GM12874 (cell line): ENCODE measurements at regions not wholly inside any gene's neighbourhood (a gene's known extent, or its start where the extent isn't known, plus 50 kb on each side); places are given as distances from the start of the nearest gene placed in this dataset.

Experiments
- CTCF ChIP-seq: IDR thresholded peaks from 2 replicates; pipeline ENCODE4 v1.5.1; 2011; ENCODE audit warnings: low read depth, mild to moderate bottlenecking, control low read depth, low read length, moderate library complexity; ENCODE audit not compliant: insufficient read depth

GRCh38 chr4:154064244-154064643, 275.4 kb upstream of the SFRP2 start:
- TF ChIP-seq CTCF: no peak

- TF ChIP-seq CTCF: no peak
Observed at GRCh38 chr4:154049457-154050181, 260.7 kb upstream of the SFRP2 start.

GRCh38 chr4:154047733-154048132, 258.9 kb upstream of the SFRP2 start:
- no peak for TF ChIP-seq CTCF

DNA sequence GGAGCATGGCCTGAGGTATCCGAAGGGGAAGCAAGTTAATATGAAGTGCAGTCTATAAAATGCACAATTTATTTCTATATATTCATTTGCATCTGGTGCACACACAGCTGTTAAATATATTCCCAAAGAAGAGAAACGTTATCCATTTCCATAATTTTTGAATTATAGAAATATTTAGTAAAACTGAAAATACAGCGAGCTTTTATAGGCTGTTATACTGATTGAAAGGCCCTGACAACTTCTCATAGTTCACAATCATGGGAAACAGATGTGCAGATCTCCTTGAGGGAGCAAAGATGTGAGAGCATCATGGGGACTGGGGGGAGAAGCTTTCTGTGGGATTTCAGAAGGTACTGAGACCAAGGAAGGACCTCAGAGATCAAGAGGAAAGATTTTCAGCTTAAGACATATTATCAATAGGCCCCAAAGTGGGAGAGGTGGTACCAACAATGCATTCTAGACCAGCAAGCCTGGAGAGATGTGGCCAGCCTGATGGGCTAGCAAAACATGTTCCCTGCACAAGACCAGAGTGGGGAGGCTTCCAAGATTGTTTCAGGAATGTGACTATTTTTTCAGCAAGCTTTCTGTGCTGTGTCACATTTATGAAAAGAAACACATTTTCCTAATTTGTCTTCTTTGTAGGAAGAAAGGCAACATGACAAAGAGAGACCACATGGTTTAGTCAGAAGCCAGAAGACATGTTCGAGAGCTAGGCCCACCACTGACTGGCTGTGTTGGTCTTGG, 256.0 kb upstream of the SFRP2 start:
- no peak for TF ChIP-seq CTCF

DNA sequence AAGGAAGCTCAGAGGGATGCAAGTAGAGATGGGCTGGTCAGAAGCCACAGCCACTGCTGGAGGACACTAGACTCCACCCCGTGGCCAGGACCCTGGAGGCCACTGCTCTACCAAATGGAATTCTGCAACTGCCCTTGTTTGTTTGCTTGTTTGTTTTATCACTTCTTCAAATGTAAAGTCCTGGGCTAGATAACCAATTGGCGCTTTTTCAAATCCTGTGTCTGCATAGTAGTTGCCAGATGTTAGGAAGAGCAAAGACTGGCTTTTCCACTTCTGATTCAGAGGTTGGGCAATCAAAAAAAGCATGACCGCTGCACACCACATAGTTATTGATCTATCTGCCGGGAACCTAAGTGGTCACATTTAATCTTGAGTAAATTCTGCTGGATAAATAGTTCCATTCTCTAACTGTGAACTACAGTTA, 255.2 kb upstream of the SFRP2 start:
- TF ChIP-seq CTCF: no peak

DNA sequence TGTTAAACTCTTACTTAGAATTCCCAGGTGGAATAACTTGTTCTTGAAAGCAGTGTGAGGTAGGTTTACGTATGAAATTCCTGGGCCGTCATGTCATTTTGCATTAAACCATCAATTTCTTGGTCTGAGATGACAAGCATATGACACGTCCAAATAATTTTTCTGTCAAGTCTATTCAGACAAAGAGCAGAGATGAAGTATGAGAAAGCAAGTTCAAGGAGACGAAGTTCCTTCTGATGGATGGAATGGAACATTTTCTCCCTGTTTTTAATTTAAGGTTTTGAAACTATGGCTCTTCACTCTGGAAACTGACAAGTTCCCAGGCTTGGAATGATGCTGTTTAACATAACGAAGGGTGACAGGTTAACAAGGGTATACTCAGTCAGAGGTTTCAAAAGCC, 252.8 kb upstream of the SFRP2 start:
- TF ChIP-seq CTCF: no peak

GRCh38 chr4:154039435-154040343, 250.8 kb upstream of the SFRP2 start:
- TF ChIP-seq CTCF: no peak
